Ishikawa (cell line): ENCODE measurements at regions not wholly inside any gene's neighbourhood (a gene's known extent, or its start where the extent isn't known, plus 50 kb on each side); places are given as distances from the start of the nearest gene placed in this dataset.

Source experiments
- EP300 ChIP-seq: IDR thresholded peaks from 2 replicates; pipeline ENCODE4 v1.6.1; 2012; ENCODE audit warnings: borderline replicate concordance
- TCF12 ChIP-seq: IDR thresholded peaks from 2 replicates; pipeline ENCODE4 v1.6.1; 2012; ENCODE audit warnings: low read depth
- TEAD4 ChIP-seq: IDR thresholded peaks from 2 replicates; pipeline ENCODE4 v1.6.1; 2012
- TF ChIP-seq, protein P1 (sequence below): IDR thresholded peaks from 2 replicates; pipeline ENCODE4 v1.6.1; 2012; ENCODE audit warnings: low read depth, mild to moderate bottlenecking
- TF ChIP-seq, protein P2 (sequence below): IDR thresholded peaks from 2 replicates; pipeline ENCODE4 v1.6.1; 2012

DNA sequence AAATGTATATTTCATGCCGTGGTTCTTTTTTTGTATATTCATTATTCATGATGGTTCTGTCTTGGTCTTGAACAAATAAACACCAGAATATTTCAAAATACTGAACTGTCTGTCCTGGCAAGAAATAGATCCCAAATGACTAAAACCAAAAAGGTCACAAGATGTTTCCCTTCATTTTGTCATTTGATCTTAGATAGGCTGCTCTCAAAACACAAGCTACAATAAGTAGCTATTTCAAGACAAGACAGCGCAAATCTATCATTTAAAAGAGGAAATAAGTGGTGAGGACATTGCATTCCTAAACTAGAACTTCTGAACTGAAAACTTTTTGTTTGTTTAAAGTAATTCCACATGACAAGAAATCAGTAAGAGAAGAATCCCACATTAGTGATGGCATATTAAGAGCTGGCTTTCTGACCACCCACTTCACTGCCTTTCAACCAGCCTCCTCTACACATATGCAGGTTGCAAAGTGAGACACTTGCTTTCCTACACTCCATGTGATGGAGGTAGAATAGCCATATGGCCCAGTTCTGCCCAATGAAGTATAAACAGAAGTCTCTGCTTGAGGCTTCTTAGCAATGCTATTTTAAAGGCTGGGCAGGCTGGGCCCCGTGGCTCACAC, 54.4 kb upstream of the CCDC28A start:
- TF ChIP-seq TCF12, result no peak
- TF ChIP-seq EP300, result no peak
- TF ChIP-seq, protein P1, sequence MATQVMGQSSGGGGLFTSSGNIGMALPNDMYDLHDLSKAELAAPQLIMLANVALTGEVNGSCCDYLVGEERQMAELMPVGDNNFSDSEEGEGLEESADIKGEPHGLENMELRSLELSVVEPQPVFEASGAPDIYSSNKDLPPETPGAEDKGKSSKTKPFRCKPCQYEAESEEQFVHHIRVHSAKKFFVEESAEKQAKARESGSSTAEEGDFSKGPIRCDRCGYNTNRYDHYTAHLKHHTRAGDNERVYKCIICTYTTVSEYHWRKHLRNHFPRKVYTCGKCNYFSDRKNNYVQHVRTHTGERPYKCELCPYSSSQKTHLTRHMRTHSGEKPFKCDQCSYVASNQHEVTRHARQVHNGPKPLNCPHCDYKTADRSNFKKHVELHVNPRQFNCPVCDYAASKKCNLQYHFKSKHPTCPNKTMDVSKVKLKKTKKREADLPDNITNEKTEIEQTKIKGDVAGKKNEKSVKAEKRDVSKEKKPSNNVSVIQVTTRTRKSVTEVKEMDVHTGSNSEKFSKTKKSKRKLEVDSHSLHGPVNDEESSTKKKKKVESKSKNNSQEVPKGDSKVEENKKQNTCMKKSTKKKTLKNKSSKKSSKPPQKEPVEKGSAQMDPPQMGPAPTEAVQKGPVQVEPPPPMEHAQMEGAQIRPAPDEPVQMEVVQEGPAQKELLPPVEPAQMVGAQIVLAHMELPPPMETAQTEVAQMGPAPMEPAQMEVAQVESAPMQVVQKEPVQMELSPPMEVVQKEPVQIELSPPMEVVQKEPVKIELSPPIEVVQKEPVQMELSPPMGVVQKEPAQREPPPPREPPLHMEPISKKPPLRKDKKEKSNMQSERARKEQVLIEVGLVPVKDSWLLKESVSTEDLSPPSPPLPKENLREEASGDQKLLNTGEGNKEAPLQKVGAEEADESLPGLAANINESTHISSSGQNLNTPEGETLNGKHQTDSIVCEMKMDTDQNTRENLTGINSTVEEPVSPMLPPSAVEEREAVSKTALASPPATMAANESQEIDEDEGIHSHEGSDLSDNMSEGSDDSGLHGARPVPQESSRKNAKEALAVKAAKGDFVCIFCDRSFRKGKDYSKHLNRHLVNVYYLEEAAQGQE, result no peak
- TF ChIP-seq TEAD4, result no peak
- TF ChIP-seq, protein P2, sequence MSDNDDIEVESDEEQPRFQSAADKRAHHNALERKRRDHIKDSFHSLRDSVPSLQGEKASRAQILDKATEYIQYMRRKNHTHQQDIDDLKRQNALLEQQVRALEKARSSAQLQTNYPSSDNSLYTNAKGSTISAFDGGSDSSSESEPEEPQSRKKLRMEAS, result no peak
